ENCODE measurements at regions not wholly inside any gene's neighbourhood (a gene's known extent, or its start where the extent isn't known, plus 50 kb on each side); places are given as distances from the start of the nearest gene placed in this dataset.

GRCh38 chr2:23019476-23019875, 365.5 kb upstream of the KLHL29 start:
- ChIA-PET POLR2A (ENCODE audit: low non-redundant PET) (no interaction called here), CTCF (no interaction called here)
- no peak for DNase-seq (ENCODE audit: low spot score)
- no peak overlapping the region for H3K27ac ChIP-seq
- TF ChIP-seq CTCF (conservative IDR thresholded peaks at IDR 0.05; ENCODE audit: low read depth), result no peak

- ChIA-PET CTCF (no interaction called here), POLR2A (ENCODE audit: low non-redundant PET) (no interaction called here)
- DNase-seq (ENCODE audit: low spot score), result no peak
- TF ChIP-seq CTCF (conservative IDR thresholded peaks at IDR 0.05; ENCODE audit: low read depth), result no peak
- no peak overlapping the region for H3K27ac ChIP-seq
Measured at GRCh38 chr2:23020659-23021058, 364.3 kb upstream of the KLHL29 start.

- ChIA-PET CTCF (interaction anchor here (0.6 kb wide), 1 partner anchor 87 kb away, joined by 3 read pairs; no protein-coding TSS in a partner anchor), POLR2A (ENCODE audit: low non-redundant PET) (no interaction called here)
- no peak for TF ChIP-seq CTCF (conservative IDR thresholded peaks at IDR 0.05; ENCODE audit: low read depth)
- H3K27ac ChIP-seq, result no peak overlapping the region
- no peak for DNase-seq (ENCODE audit: low spot score)
Measured at GRCh38 chr2:23021311-23022120, 363.5 kb upstream of the KLHL29 start.

GRCh38 chr2:23023722-23024121, 361.3 kb upstream of the KLHL29 start:
- POLR2A ChIA-PET (ENCODE audit: low non-redundant PET), result no interaction called here
- no peak for TF ChIP-seq CTCF (conservative IDR thresholded peaks at IDR 0.05; ENCODE audit: low read depth)
- CTCF ChIA-PET, result no interaction called here
- no peak overlapping the region for H3K27ac ChIP-seq
- DNase-seq (ENCODE audit: low spot score), result no peak

GRCh38 chr2:23026671-23027070, 358.3 kb upstream of the KLHL29 start:
- DNase-seq (ENCODE audit: low spot score), result no peak
- no peak overlapping the region for H3K27ac ChIP-seq
- no peak for TF ChIP-seq CTCF (conservative IDR thresholded peaks at IDR 0.05; ENCODE audit: low read depth)
- ChIA-PET POLR2A (ENCODE audit: low non-redundant PET) (no interaction called here), CTCF (no interaction called here)

- DNase-seq (ENCODE audit: low spot score), result no peak
- no peak overlapping the region for H3K27ac ChIP-seq
- TF ChIP-seq CTCF (conservative IDR thresholded peaks at IDR 0.05; ENCODE audit: low read depth), result no peak
- ChIA-PET POLR2A (ENCODE audit: low non-redundant PET) (no interaction called here), CTCF (no interaction called here)
Measured at GRCh38 chr2:23027396-23027795, 357.6 kb upstream of the KLHL29 start.
